Gastroesophageal sphincter (tissue), 3 donors: ENCODE measurements at regions not wholly inside any gene's neighbourhood (a gene's known extent, or its start where the extent isn't known, plus 50 kb on each side); places are given as distances from the start of the nearest gene placed in this dataset.

ENCODE experiments used
- EP300 ChIP-seq: sonication (generic); formaldehyde crosslinking; IDR thresholded peaks from one replicate; pipeline ENCODE4 v1.6.1; 2017; ENCODE audit warnings: antibody characterized with exemption, mild to moderate bottlenecking
- POLR2A ChIP-seq, 2 donors: fragments of 450-650 bp; IDR thresholded peaks; one replicate each; pipeline ENCODE4 v1.6.1; 2017; ENCODE audit warnings: antibody characterized with exemption in 2 of 2, mild to moderate bottlenecking in 2 of 2, moderate library complexity in 1 of 2
- POLR2AphosphoS5 ChIP-seq: sonication (generic); formaldehyde crosslinking; IDR thresholded peaks from one replicate; pipeline ENCODE4 v1.6.1; 2017; ENCODE audit warnings: antibody characterized with exemption
- TF ChIP-seq, protein P1 (sequence below), 4 experiments: fragments of 200-600 bp in 2 of 4; fragments of 450-650 bp in 2 of 4; sonication (generic) in 1 of 4; IDR thresholded peaks; one replicate each; pipeline ENCODE4 v1.5.1; 2017 to 2019; ENCODE audit warnings: antibody characterized with exemption in 4 of 4, mild to moderate bottlenecking in 2 of 4, moderate library complexity in 2 of 4

DNA sequence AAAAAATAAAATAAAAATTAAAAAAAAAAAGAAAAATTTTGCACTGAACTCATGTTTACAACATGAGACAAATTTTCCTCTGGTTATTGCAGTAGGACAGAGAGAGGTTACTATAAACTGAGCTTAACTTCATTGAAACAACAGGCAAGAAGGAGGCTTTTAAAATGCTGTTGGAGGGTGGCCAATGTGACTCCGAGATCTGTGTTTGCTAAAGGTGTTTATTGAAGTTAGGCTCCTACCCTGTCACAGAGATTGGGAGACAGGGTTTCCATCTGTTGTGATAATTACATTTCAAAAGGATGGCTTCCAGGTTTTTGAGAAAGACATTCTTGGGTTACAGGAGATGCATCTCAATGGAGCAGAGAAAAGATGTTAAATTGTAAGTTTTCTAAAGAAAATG, 370.5 kb upstream of the HS3ST1 start:
- TF ChIP-seq, protein P1, sequence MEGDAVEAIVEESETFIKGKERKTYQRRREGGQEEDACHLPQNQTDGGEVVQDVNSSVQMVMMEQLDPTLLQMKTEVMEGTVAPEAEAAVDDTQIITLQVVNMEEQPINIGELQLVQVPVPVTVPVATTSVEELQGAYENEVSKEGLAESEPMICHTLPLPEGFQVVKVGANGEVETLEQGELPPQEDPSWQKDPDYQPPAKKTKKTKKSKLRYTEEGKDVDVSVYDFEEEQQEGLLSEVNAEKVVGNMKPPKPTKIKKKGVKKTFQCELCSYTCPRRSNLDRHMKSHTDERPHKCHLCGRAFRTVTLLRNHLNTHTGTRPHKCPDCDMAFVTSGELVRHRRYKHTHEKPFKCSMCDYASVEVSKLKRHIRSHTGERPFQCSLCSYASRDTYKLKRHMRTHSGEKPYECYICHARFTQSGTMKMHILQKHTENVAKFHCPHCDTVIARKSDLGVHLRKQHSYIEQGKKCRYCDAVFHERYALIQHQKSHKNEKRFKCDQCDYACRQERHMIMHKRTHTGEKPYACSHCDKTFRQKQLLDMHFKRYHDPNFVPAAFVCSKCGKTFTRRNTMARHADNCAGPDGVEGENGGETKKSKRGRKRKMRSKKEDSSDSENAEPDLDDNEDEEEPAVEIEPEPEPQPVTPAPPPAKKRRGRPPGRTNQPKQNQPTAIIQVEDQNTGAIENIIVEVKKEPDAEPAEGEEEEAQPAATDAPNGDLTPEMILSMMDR (IDR thresholded peaks at IDR 0.05) = no peak
- TF ChIP-seq POLR2AphosphoS5 (no peak), POLR2A (IDR thresholded peaks at IDR 0.05) (no peak), EP300 (no peak)
